Gastroesophageal sphincter (tissue), 4 donors: ENCODE measurements at regions not wholly inside any gene's neighbourhood (a gene's known extent, or its start where the extent isn't known, plus 50 kb on each side); places are given as distances from the start of the nearest gene placed in this dataset.
"Not testable (repeated sequence)": the region's sequence is repeated elsewhere in the genome, so short reads cannot be mapped to it uniquely, and the experiment has no call there.

Experiments used
- ATAC-seq: fragments of 150-250 bp; one replicate; pipeline ENCODE4 v1.9.1; 2016; ENCODE audit warnings: mild to moderate bottlenecking, moderate library complexity
- H3K27ac ChIP-seq, 4 donors: fragments of 200-600 bp; sonication (generic) in 3 of 4; 1 replicate in 3 of 4; 2 replicates in 1 of 4; pipeline ENCODE4 v1.5.1; 2016 to 2019
- H3K27me3 ChIP-seq: fragments of 200-600 bp; sonication (generic); one replicate; pipeline ENCODE4 v1.5.1; 2019
- H3K36me3 ChIP-seq, 2 donors: fragments of 200-600 bp; sonication (generic); one replicate each; pipeline ENCODE4 v1.5.1; 2019; ENCODE audit warnings: control low read depth in 1 of 2
- H3K4me1 ChIP-seq, 3 donors: fragments of 200-600 bp; sonication (generic); 1 replicate in 2 of 3; 2 replicates in 1 of 3; pipeline ENCODE4 v1.5.1; 2016 to 2019; ENCODE audit warnings: control low read depth in 2 of 3
- H3K4me3 ChIP-seq, 2 donors: fragments of 200-600 bp; sonication (generic); one replicate each; pipeline ENCODE4 v1.5.1; 2019; ENCODE audit warnings: mild to moderate bottlenecking in 1 of 2, moderate library complexity in 1 of 2
- H3K9me3 ChIP-seq, 3 donors: fragments of 200-600 bp; sonication (generic); one replicate each; pipeline ENCODE4 v1.5.1; 2017 to 2019; ENCODE audit warnings: control low read depth in 2 of 3
- EP300 ChIP-seq: sonication (generic); formaldehyde crosslinking; IDR thresholded peaks from one replicate; pipeline ENCODE4 v1.6.1; 2017; ENCODE audit warnings: antibody characterized with exemption, mild to moderate bottlenecking
- WGBS, 2 donors: methylation state at CpG; one replicate each; pipeline ENCODE4 v1.1.5; 2018; ENCODE audit warnings: low coverage in 1 of 2; 5-methylcytosine and 5-hydroxymethylcytosine counted together
- small RNA-seq, 4 donors: library from RNA; depleted of rRNA; stranded (forward); fragments of <200 nt; gene quantifications; one replicate each; pipeline ENCODE3, GENCODE V24; 2016

GRCh38 chr1:228555074-228555994 is 68.2 kb downstream of the RNF187 start:
- ATAC-seq = no peak
- Histone ChIP-seq H3K9me3 (peaks cover 0 to 15% (median 0%) of the 10 kb centered on the region in 3 donors), H3K27ac (no peak overlapping the region), H3K4me1 (no peaks in the 10 kb centered on the region), H3K4me3 (no peak overlapping the region), H3K36me3 (no peaks in the 10 kb centered on the region), H3K27me3 (peaks cover 45% of the 10 kb centered on the region)
- TF ChIP-seq EP300 = no peak
- 45% methylated on average over 14 of the region's 71 CpGs; no CpG with 5 or more reads in 1 of the 2 donors for WGBS, 2 donors

GRCh38 chr1:228556634-228557430 is 69.7 kb downstream of the RNF187 start:
- WGBS, 2 donors = 53% methylated on average over 12 of the region's 66 CpGs; no CpG with 5 or more reads in 1 of the 2 donors
- Histone ChIP-seq H3K9me3 (peaks cover 0 to 15% (median 0%) of the 10 kb centered on the region in 3 donors), H3K27me3 (peaks cover 36% of the 10 kb centered on the region)
- not testable (repeated sequence) for H3K36me3 ChIP-seq, H3K27ac ChIP-seq, H3K4me1 ChIP-seq, H3K4me3 ChIP-seq, ATAC-seq

Small RNA genes in the stretch of these regions (small RNA-seq; reads per million reads assigned to genes)
- 0.90 to 8.5 (median 2.2) reads per million in 4 donors for gene RNA5SP19
